ENCODE measurements at regions not wholly inside any gene's neighbourhood (a gene's known extent, or its start where the extent isn't known, plus 50 kb on each side); places are given as distances from the start of the nearest gene placed in this dataset.
A peak's percentile ranks its signal among the peaks of the same experiment; 100 is the strongest.
"Not testable (repeated sequence)": the region's sequence is repeated elsewhere in the genome, so short reads cannot be mapped to it uniquely, and the experiment has no call there.

GRCh38 chr21:13827666-13828065 is 218.1 kb downstream of the POTED start:
- not testable (repeated sequence) for H3K4me1 Mint-ChIP-seq; H3K36me3 Mint-ChIP-seq; DNase-seq (ENCODE audit: low spot score in 2 of 2); H3K9me3 Mint-ChIP-seq; ATAC-seq; H3K4me3 Mint-ChIP-seq; H3K27ac Mint-ChIP-seq

- Mint-ChIP-seq H3K27ac (no peak overlapping the region), H3K4me3 (no peak overlapping the region), H3K9me3 (no peaks in the 10 kb centered on the region), H3K4me1 (peaks cover 6% of the 10 kb centered on the region), H3K36me3 (no peaks in the 10 kb centered on the region)
- ATAC-seq (no peak), DNase-seq (ENCODE audit: low spot score in 2 of 2) (no peak)
Observed at GRCh38 chr21:13827201-13827600, 217.6 kb downstream of the POTED start.

GRCh38 chr21:13826511-13826910 is 216.9 kb downstream of the POTED start:
- H3K36me3 Mint-ChIP-seq; H3K4me3 Mint-ChIP-seq; ATAC-seq; H3K27ac Mint-ChIP-seq; H3K4me1 Mint-ChIP-seq; H3K9me3 Mint-ChIP-seq; DNase-seq (ENCODE audit: low spot score in 2 of 2): not testable (repeated sequence)

GRCh38 chr21:13825218-13825778 is 215.7 kb downstream of the POTED start:
- not testable (repeated sequence) for DNase-seq (ENCODE audit: low spot score in 2 of 2); H3K4me3 Mint-ChIP-seq; H3K9me3 Mint-ChIP-seq

GRCh38 chr21:13820286-13820685 is 210.7 kb downstream of the POTED start:
- not testable (repeated sequence) for ATAC-seq; H3K4me1 Mint-ChIP-seq; H3K27ac Mint-ChIP-seq; DNase-seq (ENCODE audit: low spot score in 2 of 2); H3K36me3 Mint-ChIP-seq; H3K4me3 Mint-ChIP-seq; H3K9me3 Mint-ChIP-seq

More at GRCh38 chr21:13825218-13825778, 215.7 kb downstream of the POTED start:
- not testable (repeated sequence) for H3K36me3 Mint-ChIP-seq, H3K4me1 Mint-ChIP-seq, ATAC-seq, H3K27ac Mint-ChIP-seq

- H3K27ac Mint-ChIP-seq, result not testable (repeated sequence)
Observed at GRCh38 chr21:13812191-13812590, 202.6 kb downstream of the POTED start.

GRCh38 chr21:13810559-13810958 is 201.0 kb downstream of the POTED start:
- H3K36me3 Mint-ChIP-seq; DNase-seq (ENCODE audit: low spot score in 2 of 2); ATAC-seq; H3K4me1 Mint-ChIP-seq; H3K9me3 Mint-ChIP-seq; H3K27ac Mint-ChIP-seq; H3K4me3 Mint-ChIP-seq: not testable (repeated sequence)

More at GRCh38 chr21:13812191-13812590, 202.6 kb downstream of the POTED start:
- H3K9me3 Mint-ChIP-seq; DNase-seq (ENCODE audit: low spot score in 2 of 2); ATAC-seq; H3K4me3 Mint-ChIP-seq; H3K4me1 Mint-ChIP-seq; H3K36me3 Mint-ChIP-seq: not testable (repeated sequence)

- not testable (repeated sequence) for H3K27ac Mint-ChIP-seq; H3K4me3 Mint-ChIP-seq; H3K4me1 Mint-ChIP-seq; H3K9me3 Mint-ChIP-seq; DNase-seq (ENCODE audit: low spot score in 2 of 2); H3K36me3 Mint-ChIP-seq
- ATAC-seq, result peak; percentile 42
Observed at GRCh38 chr21:13806444-13806843, 196.9 kb downstream of the POTED start.

- ATAC-seq; DNase-seq (ENCODE audit: low spot score in 2 of 2); H3K9me3 Mint-ChIP-seq; H3K4me3 Mint-ChIP-seq; H3K36me3 Mint-ChIP-seq; H3K27ac Mint-ChIP-seq; H3K4me1 Mint-ChIP-seq: not testable (repeated sequence)
Observed at GRCh38 chr21:13802757-13803156, 193.2 kb downstream of the POTED start.
